LoVo (cell line): ENCODE measurements at regions not wholly inside any gene's neighbourhood (a gene's known extent, or its start where the extent isn't known, plus 50 kb on each side); places are given as distances from the start of the nearest gene placed in this dataset.

Experiments used
- DNase-seq: peaks from one replicate; pipeline ENCODE4 v3.0.0-alpha.2; 2016; ENCODE audit warnings: low spot score

DNA sequence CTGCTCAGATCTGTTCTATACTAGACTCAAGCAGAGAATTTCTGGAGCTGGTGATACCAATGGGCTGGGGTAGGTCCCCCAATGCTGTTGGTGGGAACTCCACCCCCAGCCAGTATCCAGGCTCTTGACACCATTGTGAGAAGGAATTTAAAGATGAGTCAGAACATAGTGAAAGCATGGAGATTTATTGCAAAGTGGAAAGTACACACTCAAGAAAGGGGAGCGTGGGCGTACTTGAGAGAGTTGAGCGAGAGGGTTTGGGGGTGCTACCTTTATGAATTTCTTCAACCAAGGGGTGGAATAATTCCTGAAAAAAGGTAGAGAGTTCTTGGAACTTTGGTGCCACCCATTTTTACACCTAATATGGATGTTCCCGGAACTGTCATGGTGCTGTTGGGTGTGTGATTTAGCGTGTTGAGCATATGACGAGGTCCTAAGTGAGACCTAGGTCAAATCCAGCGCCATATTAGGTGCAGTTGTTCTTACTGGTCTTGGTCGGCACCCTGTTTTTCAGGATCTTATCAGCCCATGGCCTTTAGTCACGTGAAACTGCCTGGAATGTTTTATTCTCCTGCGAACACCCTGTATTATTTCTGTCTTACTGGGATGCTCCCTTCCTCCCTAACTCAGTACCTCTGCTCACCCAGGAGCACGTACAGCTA is 122.0 kb upstream of the AHR start:
- DNase-seq = no peak

DNA sequence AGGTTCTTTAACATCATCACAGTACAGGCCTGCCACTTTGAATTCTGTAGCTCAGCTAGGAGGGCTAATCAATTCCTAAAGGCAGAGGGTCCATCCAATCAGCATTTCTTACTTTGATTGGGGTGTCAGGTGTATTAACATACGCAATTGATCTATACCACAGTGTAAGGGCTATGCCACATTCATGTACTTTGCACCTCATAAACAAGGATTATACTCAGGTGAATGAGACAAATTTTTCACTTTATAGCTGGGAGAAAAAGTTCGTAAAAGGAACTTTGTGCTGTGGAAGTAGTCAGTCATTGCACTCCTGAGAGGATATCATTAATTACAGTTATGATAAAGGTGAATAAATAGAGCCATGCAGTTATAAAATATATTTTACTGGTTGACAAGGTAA is 119.9 kb upstream of the AHR start:
- peak; percentile 37 for DNase-seq

DNA sequence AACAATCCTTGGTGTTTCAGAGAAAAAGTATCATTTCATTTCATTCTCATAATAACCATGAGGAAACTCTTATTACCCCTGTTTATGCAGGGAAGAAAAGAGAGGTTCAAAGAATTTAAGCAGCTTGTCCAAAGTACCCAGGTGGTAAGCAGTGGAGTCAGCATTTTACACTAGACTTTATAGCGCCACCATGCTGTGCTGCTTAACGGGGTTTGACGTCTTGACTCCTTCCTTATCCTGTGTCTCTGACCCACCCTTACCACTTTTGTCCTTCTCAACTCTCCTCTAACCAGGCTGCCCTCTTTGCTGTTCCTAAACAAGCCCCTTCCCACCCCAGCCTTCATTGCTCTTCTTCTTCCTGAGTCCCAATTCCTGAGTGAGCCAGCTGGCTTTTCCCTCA is 117.0 kb upstream of the AHR start:
- no peak for DNase-seq

DNA sequence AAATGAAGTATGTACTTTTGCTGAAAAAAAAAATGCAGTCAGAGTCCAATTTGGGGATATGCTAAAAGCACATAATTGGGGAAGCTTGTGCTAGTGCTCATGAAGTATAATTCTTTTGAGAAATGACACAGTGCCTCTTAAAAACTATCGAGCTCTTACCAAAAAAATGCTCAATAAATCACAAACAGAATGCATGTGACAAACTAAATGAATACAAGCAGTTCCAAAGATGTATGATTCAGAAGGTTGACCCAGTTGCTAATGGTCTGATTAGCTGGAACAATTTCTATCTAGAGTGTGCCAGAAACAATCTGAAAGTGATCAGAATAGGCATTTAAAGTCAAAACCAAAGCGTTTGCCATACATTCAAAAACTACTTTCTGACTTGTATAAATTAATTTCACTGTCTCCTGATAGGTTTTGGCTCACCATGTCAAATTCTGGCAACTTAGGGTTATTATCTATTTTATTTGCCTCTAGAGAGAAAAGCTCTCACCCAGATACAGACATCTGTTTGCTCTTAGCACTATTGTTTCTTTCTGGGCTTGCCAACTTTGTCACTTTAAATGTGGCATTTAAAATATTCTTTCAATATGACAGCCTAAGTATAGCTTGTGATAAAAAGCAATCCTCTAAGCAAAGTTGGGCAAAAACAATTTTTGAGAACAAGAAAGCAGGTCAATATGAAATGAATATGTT is 114.7 kb upstream of the AHR start:
- no peak for DNase-seq

DNA sequence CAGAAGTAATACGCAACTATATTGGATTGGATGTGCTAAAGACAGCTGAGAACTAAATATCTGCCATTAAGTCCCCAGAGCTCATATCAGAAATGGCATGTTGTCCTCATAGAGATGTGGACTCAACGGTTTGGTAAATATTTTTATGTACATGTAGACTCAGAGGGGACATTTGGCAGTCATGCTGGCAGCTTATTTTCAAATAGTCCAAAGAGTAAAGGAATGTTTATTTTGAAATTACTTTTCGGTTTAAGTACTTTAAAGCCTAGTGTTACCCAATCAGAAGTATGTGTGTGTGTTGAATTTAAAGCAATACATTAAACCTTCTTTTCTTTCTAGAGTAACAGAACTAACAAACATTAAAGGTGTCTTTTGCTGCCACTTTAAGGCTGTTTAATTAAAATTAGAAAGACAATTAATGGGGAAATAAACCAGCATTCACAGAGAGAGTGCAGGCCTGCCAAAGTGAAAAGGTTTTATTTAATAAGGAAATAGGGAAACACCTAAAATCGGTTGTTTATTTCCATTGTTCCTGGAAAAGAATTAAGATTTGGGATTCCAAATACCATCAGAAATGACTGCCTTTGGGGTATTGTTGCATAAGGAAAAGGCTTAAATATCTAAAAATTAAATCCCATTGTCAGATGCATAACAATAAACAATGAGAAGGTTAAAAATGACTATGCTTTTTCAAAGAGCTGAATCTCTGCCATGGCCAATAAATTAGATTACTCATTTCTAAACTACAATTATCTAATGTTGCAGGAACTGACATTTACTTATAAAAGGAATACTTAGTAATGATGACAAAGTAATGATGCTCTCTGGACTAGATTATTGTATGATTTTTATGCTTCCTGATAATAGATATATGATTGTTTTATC is 113.4 kb upstream of the AHR start:
- DNase-seq = no peak

DNA sequence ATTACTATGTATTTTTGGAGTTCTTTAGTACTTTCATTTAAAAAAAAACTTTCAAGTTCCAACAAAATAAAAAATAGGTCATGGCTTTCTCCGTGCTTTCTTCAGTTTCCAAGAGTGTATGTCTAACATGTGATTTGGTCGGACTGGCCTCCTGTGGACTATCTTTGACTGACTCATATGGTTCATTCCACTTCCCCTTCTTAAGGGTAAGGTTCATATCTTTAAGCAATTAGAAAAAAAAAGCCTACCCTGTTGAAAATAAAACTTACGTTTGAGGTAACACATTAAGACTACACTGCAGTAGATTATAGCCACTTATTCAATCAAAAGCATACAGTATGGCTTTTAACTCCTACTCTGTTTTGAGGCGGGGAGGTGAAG is 112.8 kb upstream of the AHR start:
- DNase-seq = peak; percentile 78

DNA sequence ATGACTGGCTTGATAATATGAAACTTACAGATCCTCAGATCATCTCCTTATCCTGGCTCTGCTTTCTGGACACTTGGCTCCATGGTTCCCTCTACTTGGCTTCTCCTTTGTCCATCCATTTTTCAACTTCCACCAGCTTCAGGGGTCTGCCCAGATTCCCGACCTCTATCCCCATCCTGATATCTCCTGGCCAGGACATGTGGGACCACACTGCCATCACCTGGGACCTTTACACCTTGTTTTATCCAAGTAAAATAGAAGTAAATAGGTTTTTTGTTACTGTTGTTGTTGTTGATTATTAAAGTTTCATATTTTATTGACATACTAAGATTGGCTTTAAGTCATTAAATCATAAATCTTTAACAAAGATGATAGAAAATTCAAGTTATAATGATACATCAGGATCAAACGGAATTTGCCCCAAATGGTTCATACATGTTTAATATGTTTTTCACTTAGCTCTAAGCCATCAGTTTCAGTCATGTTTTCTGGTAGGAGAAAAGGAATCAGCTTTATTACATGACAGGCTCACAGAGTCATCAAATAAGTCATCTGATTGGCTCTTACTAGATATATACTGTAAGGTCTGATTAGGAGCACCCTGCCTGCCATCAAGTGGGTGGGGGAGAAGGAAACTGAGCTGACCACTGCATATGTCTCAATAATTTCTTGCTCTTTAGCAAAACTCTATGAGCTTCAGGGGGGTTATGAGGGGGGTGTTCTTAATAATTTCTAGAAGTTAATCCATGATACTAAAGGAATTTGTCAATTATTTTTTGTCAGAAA is 111.5 kb upstream of the AHR start:
- no peak for DNase-seq

DNA sequence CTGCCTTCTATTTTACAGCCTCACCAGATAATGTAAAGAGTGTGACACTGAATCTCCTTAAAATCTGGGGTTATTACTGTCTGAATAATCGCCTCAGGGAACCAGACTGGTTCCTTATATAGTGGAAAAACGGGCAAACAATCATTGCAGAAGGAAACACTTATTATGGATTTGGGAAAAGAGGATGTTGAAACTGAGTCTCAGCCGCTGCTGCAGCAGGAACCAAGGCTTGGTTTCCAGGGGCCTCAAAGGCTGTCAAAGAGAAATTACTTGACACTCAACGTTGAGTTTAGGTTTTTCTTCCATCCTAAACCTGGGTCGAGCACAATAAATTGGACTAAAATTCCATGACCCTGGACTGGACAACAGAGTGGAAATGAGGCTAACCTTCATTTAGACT is 103.8 kb upstream of the AHR start:
- DNase-seq = no peak

DNA sequence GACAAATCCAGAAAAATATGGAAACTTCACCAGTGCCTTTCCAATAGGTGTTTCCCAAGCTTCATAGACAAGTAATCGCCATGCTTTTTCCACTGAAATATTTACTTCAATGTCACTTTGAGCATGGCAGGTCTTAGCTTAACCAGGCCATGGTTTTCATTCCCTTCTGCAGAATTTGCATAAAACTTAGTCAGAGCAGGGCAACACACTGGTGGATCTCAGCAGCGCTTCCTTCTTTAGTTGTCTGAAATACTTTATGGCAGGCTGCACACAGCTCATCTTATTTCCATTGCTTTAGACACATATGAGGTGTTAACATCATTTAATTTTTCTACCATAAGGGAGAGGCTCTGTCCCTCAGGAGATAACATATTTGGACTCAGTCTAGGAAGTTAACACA is 102.9 kb upstream of the AHR start:
- DNase-seq = no peak

DNA sequence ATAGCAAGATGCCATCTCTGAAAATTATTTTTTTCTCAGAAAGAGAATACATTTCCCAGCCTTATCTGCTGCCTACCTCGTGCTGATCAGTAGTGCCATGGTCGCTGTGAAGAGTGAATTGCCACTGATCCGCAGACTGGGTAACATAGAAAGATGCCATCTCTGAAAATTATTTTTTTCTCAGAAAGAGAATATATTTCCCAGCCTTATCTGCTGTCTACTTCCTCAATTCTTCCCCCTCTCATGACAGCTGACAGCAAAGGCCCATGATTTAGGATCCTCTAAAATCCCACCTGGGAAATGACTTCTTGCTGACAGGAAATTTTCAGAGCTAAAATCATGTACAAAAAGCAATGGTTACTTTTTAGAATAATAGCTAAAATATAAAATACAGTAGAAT is 92.5 kb upstream of the AHR start:
- DNase-seq = no peak

DNA sequence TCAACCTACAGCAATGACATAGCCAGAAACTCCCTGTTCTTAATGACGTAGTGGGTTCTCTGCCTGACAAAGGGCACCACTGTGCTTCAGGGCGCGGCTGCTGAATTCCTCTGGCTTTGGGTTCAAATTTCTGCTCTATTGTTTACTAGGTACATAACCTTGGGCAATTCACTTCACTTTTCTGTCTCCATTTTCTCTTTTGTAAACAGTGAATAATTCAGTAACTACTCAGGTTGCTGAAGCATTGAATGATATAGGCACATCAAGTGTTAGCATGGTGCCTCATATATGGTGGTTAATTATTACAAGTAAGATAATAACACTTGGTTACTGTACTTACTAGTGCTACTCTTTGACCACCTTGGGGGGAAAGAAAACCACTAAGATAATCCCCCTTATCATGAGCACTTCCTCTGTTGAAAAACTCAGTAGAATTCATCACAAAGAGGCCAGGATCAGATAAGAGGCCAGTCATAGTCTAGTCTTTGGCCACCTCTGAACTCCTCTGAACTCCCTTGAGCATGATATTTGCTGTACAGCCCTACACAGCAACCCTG is 92.0 kb upstream of the AHR start:
- peak; percentile 90 for DNase-seq

DNA sequence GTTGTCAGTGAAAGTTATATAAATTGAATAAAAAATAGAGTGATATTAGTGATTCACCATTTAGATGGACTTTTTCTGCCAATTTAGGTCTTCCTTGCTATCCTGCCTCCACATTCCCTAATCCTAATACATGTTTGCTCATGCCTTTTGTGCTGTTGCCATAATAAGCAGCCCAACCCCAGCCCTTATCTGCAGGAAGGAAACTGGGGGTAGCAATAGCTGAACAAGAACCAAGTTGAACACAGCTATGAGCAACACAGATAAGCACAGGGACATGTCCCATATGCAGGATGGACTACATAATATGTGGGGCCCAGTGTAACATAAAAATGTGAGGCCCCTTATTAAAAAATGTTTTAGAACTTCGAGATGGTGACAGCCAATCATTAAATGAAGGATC is 91.2 kb upstream of the AHR start:
- DNase-seq = peak; percentile 49

DNA sequence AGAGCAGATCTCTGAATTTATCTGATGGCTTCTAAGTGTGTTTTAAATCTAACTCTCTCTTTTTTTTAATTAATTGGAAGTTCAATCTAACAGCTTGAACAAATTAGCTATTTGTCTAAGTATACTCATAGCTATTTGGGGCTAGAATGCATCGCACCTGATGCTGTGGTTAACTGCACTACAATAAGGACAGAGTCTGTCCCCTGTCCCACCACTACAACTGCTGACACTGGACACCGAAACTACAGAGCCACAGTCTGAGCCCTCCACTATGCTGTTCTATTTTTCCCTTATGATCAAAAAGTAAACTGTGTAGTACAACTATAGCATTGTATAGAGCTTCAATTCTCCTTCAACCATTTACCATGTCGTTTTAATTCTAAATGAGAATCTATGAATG is 89.4 kb upstream of the AHR start:
- no peak for DNase-seq

DNA sequence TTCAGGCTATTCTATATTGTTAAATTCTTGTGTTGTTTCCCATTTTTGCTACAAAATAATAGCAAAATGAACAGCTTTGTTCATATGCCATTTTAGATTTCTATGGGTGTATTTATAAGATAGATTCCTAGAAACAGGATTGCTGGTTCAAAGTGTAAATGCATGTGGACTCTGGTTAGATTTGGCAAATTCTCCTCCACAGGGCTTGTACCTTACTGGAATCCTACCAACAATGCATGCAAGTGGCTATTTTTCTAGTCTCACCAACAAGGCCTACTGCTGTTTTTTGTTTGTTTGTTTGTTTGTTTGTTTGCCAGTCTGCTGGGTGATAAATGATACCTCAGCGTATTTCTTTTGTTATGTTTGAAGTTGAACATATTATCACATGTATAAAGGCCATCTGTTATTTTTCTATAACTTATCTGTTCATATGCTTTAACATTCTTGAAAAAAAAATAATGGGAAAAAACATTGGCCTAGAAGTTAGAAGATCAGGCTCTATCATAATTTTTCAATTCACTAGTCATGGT is 87.1 kb upstream of the AHR start:
- no peak for DNase-seq

DNA sequence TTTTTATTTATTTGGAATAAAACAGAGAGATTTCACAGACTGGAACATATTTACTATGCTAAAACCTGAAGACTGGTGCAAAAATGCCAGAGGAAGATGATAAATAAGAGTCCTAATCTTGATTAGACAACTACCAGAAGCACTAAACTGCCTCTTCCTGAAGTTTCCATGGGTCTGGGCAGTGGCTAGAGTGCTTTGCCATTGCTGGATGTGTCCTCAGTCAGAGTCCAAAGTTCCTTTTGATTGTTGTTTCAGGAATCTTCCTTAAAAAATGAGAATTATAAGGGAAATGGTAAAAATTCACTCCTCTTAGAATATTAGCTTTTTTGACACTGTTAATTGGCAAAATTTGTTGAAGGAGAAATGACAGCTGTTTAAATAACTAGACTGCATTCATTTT is 86.3 kb upstream of the AHR start:
- peak; percentile 50 for DNase-seq

DNA sequence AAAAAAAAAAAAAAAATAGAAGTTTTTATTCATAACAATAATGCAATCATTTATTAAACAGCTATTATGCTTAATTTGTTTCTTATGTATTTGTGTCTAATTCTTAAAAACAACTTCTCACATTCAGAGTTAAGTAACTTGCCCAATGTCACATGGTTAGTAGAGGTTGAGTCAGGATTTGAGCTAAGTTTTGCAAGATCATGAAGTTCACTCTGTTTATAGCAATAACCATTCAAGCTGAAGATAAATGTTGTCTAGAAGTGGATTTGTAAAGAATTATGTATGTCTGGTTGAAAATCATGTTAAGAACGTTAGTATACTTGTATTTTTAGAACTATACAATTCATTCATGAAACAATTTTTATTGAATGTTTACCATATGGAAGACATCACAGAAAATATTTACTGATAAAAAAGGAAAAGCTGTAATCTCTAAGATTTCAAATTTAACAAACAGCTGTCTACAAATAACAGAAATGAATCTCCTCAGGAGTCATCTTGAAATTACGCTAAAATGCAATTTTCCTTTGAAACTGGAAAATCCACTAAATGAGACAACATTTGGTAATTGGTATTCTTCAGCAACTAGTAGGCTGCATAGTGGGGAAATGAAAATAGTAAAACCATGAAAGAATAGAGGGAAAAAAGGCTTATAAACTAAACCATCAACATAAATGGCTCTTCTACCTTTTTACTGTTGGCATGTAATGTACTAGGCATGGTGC is 70.5 kb upstream of the AHR start:
- no peak for DNase-seq

DNA sequence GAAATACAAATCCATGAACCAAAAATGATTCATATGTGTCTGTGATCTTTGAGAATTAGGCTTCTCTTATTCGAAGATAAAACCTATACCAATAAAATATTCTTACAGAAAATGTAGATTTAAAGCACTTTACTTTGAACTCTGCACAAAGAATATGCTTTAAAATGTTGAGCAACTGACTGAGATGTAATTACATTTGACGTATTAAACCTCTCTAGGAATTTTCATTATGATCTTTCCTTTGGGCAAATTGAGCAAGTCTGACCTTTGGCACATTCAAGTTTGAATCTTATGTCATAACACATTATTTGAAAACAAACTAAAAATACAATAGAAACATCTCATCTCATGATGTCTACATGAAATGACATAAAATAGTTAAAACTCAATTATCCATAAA is 69.2 kb upstream of the AHR start:
- no peak for DNase-seq

DNA sequence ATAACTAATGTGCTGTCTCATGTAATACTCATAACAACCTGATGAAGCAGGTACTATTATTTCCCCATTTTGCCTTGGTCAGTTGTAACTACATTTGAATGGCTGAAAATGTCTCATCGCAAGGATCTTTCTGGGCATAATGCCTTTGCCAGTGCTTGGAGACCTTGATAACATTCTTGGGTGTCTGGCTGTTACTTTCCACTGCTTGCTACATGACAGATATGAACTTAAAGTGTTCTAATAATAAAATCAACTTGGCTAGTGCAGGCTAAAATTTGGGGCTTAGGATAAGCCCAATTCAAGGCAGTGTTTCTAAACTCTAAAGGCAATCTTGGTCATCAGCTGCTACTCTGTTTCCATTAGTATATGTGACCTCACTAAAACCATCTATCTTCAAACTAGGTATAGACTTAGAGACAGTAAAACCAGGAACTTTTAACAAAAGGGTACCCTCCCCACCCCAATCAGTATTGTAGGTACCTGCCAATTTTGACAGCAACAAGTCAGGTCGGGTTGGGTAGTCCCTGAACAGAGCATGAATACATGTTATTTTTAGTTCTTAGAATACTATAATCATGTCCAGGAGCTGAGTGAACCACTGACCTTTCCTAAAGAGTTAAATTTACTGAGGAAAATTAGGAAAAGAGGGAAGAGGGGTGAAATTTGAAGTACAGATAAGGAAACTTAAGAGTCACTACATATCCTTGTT is 68.2 kb upstream of the AHR start:
- no peak for DNase-seq

DNA sequence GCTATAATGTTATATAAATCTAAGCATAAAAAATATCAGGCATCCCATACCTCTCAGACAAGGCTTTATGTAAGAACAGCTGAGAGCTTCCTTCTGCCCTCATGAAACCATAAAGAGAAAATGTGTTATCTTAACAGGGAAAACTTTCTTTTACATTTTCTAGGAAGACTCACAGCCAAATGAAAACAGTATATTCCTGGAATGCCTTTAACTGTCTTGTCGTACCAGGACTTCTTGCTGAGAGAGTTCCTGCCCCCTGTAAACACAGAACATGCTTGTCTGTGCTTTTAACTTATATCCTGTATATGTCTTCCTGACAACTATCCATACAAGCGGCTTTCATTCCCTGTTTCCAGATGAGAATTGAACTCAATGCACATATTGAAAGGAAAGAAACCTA is 64.8 kb upstream of the AHR start:
- DNase-seq = no peak

DNA sequence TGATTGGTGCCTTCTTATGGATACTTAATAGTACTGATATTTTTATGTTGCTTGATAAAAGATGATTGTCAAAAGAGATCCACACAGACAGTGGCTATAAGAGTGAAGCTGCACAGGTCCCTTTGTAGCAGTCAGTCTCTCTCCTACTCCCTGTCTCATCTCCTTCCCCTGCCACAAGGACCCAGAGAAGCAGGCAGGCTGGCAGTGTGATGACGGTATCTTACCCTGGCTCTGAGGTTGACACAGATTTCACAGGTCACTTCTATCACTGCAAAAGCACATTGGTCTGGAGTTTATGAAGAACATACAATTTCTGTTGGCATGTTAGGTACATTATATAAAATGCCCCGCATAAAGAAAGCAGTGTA is 64.4 kb upstream of the AHR start:
- DNase-seq = peak; percentile 27
